ENCODE measurements at regions not wholly inside any gene's neighbourhood (a gene's known extent, or its start where the extent isn't known, plus 50 kb on each side); places are given as distances from the start of the nearest gene placed in this dataset.
"Not testable (repeated sequence)": the region's sequence is repeated elsewhere in the genome, so short reads cannot be mapped to it uniquely, and the experiment has no call there.

GRCh38 chr7:119908948-119909347 lies 364.0 kb upstream of the KCND2 start:
- no peak overlapping the region for H3K27ac ChIP-seq
- CTCF ChIA-PET: no interaction called here
- POLR2A ChIA-PET (ENCODE audit: low non-redundant PET): no interaction called here
- DNase-seq (ENCODE audit: low spot score): no peak
- TF ChIP-seq CTCF (conservative IDR thresholded peaks at IDR 0.05; ENCODE audit: low read depth): no peak

- H3K27ac ChIP-seq; POLR2A ChIA-PET (ENCODE audit: low non-redundant PET); CTCF ChIA-PET; DNase-seq (ENCODE audit: low spot score): not testable (repeated sequence)
Observed at GRCh38 chr7:119914119-119914518, 358.9 kb upstream of the KCND2 start.

GRCh38 chr7:119916501-119916900 lies 356.5 kb upstream of the KCND2 start:
- no peak for TF ChIP-seq CTCF (conservative IDR thresholded peaks at IDR 0.05; ENCODE audit: low read depth)
- POLR2A ChIA-PET (ENCODE audit: low non-redundant PET): no interaction called here
- no peak overlapping the region for H3K27ac ChIP-seq
- no peak for DNase-seq (ENCODE audit: low spot score)
- CTCF ChIA-PET: no interaction called here

- no peak overlapping the region for H3K27ac ChIP-seq
- POLR2A ChIA-PET (ENCODE audit: low non-redundant PET): no interaction called here
- CTCF ChIA-PET: no interaction called here
- DNase-seq (ENCODE audit: low spot score): no peak
- TF ChIP-seq CTCF (conservative IDR thresholded peaks at IDR 0.05; ENCODE audit: low read depth): no peak
Observed at GRCh38 chr7:119918185-119918584, 354.8 kb upstream of the KCND2 start.

- no peak for TF ChIP-seq CTCF (conservative IDR thresholded peaks at IDR 0.05; ENCODE audit: low read depth)
- CTCF ChIA-PET: no interaction called here
- H3K27ac ChIP-seq: no peak overlapping the region
- POLR2A ChIA-PET (ENCODE audit: low non-redundant PET): no interaction called here
- no peak for DNase-seq (ENCODE audit: low spot score)
Observed at GRCh38 chr7:119919986-119920385, 353.0 kb upstream of the KCND2 start.

GRCh38 chr7:119925581-119926289 lies 347.2 kb upstream of the KCND2 start:
- H3K27ac ChIP-seq: no peak overlapping the region
- DNase-seq (ENCODE audit: low spot score): no peak
- no peak for TF ChIP-seq CTCF (conservative IDR thresholded peaks at IDR 0.05; ENCODE audit: low read depth)
- CTCF ChIA-PET: no interaction called here
- POLR2A ChIA-PET (ENCODE audit: low non-redundant PET): no interaction called here

GRCh38 chr7:119929891-119930290 lies 343.1 kb upstream of the KCND2 start:
- CTCF ChIA-PET: no interaction called here
- no peak for DNase-seq (ENCODE audit: low spot score)

More at GRCh38 chr7:119929891-119930290, 343.1 kb upstream of the KCND2 start:
- no peak overlapping the region for H3K27ac ChIP-seq
- POLR2A ChIA-PET (ENCODE audit: low non-redundant PET): no interaction called here
- TF ChIP-seq CTCF (conservative IDR thresholded peaks at IDR 0.05; ENCODE audit: low read depth): no peak

All from RWPE1 (cell line).